Skin epidermis (tissue), 12 donors: ENCODE measurements at regions not wholly inside any gene's neighbourhood (a gene's known extent, or its start where the extent isn't known, plus 50 kb on each side); places are given as distances from the start of the nearest gene placed in this dataset.
"Not testable (repeated sequence)": the region's sequence is repeated elsewhere in the genome, so short reads cannot be mapped to it uniquely, and the experiment has no call there.

Experiments used
- H3K27ac ChIP-seq, 21 experiments: fragments of 200-600 bp; sonication (generic) in 11 of 21; one replicate each; pipeline ENCODE4 v1.5.0; 2020; ENCODE audit warnings: mild to moderate bottlenecking in 3 of 21, inconsistent platforms in 2 of 21, moderate library complexity in 2 of 21
- H3K4me3 ChIP-seq, 7 experiments: fragments of 200-600 bp; sonication (generic) in 2 of 7; one replicate each; pipeline ENCODE4 v1.5.0; 2020; ENCODE audit warnings: inconsistent platforms in 2 of 7, mild to moderate bottlenecking in 2 of 7, moderate library complexity in 1 of 7

- H3K27ac ChIP-seq = peak overlapping the region in 17 of 21 experiments; percentile 13 to 92 (median 79)
- peak overlapping the region in 6 of 7 experiments; percentile 16 to 46 (median 29) for H3K4me3 ChIP-seq
Observed at GRCh38 chr22:46026899-46027210, 49.9 kb upstream of the WNT7B start.

GRCh38 chr22:46027211-46028105 lies 50.5 kb upstream of the WNT7B start:
- H3K27ac ChIP-seq = peak overlapping the region in 19 of 21 experiments; percentile 13 to 92 (median 72)

GRCh38 chr22:46028106-46028991 lies 51.4 kb upstream of the WNT7B start:
- peak overlapping the region in 12 of 21 experiments; percentile 66 to 92 (median 83) for H3K27ac ChIP-seq
- H3K4me3 ChIP-seq = no peak overlapping the region

More at GRCh38 chr22:46027211-46028105, 50.5 kb upstream of the WNT7B start:
- H3K4me3 ChIP-seq = peak overlapping the region; percentile 16 to 46 (median 29)

- Histone ChIP-seq H3K4me3 (no peak overlapping the region), H3K27ac (peak overlapping the region in 2 of 21 experiments; percentile 5 to 11)
Observed at GRCh38 chr22:46029036-46029435, 52.1 kb upstream of the WNT7B start.

GRCh38 chr22:46029574-46030200 lies 52.7 kb upstream of the WNT7B start:
- Histone ChIP-seq H3K4me3 (no peak overlapping the region), H3K27ac (no peak overlapping the region)

GRCh38 chr22:46030231-46030880 lies 53.4 kb upstream of the WNT7B start:
- Histone ChIP-seq H3K27ac (peak overlapping the region in 1 of 21 experiments; percentile 70), H3K4me3 (no peak overlapping the region)

- Histone ChIP-seq H3K27ac (peak overlapping the region in 3 of 21 experiments; percentile 70 to 97 (median 73)), H3K4me3 (no peak overlapping the region)
Observed at GRCh38 chr22:46031066-46031465, 54.1 kb upstream of the WNT7B start.

- Histone ChIP-seq H3K4me3 (no peak overlapping the region), H3K27ac (peak overlapping the region in 12 of 21 experiments; percentile 12 to 97 (median 62))
Observed at GRCh38 chr22:46031557-46031956, 54.6 kb upstream of the WNT7B start.

GRCh38 chr22:46031965-46032851 lies 55.2 kb upstream of the WNT7B start:
- Histone ChIP-seq H3K4me3 (no peak overlapping the region), H3K27ac (peak overlapping the region in 17 of 21 experiments; percentile 0 to 97 (median 58))

- Histone ChIP-seq H3K4me3 (no peak overlapping the region), H3K27ac (peak overlapping the region in 15 of 21 experiments; percentile 3 to 97 (median 59))
Observed at GRCh38 chr22:46033256-46034200, 56.6 kb upstream of the WNT7B start.

- H3K4me3 ChIP-seq = not testable (repeated sequence)
- peak overlapping the region in 13 of 21 experiments; percentile 26 to 97 (median 76) for H3K27ac ChIP-seq
Observed at GRCh38 chr22:46034480-46034879, 57.5 kb upstream of the WNT7B start.

- Histone ChIP-seq H3K4me3 (peak overlapping the region in 6 of 7 experiments; percentile 22 to 38 (median 28)), H3K27ac (peak overlapping the region in 20 of 21 experiments; percentile 46 to 99 (median 88))
Observed at GRCh38 chr22:46035380-46035741, 58.4 kb upstream of the WNT7B start.

- H3K27ac ChIP-seq = peak overlapping the region; percentile 56 to 99 (median 98)
- peak overlapping the region; percentile 59 to 89 (median 64) for H3K4me3 ChIP-seq
Observed at GRCh38 chr22:46035742-46036557, 59.0 kb upstream of the WNT7B start.

- Histone ChIP-seq H3K4me3 (peak overlapping the region; percentile 59 to 89 (median 64)), H3K27ac (peak overlapping the region; percentile 56 to 99 (median 98))
Observed at GRCh38 chr22:46036558-46037408, 59.8 kb upstream of the WNT7B start.

- peak overlapping the region in 17 of 21 experiments; percentile 3 to 99 (median 85) for H3K27ac ChIP-seq
Observed at GRCh38 chr22:46038174-46038487, 61.2 kb upstream of the WNT7B start.

More at GRCh38 chr22:46038174-46038487, 61.2 kb upstream of the WNT7B start:
- no peak overlapping the region for H3K4me3 ChIP-seq
